Suprapubic skin (tissue), 4 donors: ENCODE measurements at regions not wholly inside any gene's neighbourhood (a gene's known extent, or its start where the extent isn't known, plus 50 kb on each side); places are given as distances from the start of the nearest gene placed in this dataset.

Experiments
- EP300 ChIP-seq: sonication (generic); formaldehyde crosslinking; IDR thresholded peaks from one replicate; pipeline ENCODE4 v1.6.1; 2017; ENCODE audit warnings: antibody characterized with exemption
- POLR2A ChIP-seq, 2 donors: fragments of 450-650 bp; IDR thresholded peaks; one replicate each; pipeline ENCODE4 v1.6.1; 2017; ENCODE audit warnings: antibody characterized with exemption in 2 of 2, mild to moderate bottlenecking in 2 of 2, moderate library complexity in 2 of 2
- POLR2AphosphoS5 ChIP-seq, 3 donors: sonication (generic); formaldehyde crosslinking; IDR thresholded peaks; one replicate each; pipeline ENCODE4 v1.6.1; 2017; ENCODE audit warnings: antibody characterized with exemption in 3 of 3
- TF ChIP-seq, protein P1 (sequence below), 2 donors: fragments of 200-600 bp in 1 of 2; fragments of 450-650 bp in 1 of 2; sonication (generic) in 1 of 2; IDR thresholded peaks; one replicate each; pipeline ENCODE4 v1.5.1; 2016 to 2019; ENCODE audit warnings: antibody characterized with exemption in 2 of 2, mild to moderate bottlenecking in 1 of 2, moderate library complexity in 1 of 2

DNA sequence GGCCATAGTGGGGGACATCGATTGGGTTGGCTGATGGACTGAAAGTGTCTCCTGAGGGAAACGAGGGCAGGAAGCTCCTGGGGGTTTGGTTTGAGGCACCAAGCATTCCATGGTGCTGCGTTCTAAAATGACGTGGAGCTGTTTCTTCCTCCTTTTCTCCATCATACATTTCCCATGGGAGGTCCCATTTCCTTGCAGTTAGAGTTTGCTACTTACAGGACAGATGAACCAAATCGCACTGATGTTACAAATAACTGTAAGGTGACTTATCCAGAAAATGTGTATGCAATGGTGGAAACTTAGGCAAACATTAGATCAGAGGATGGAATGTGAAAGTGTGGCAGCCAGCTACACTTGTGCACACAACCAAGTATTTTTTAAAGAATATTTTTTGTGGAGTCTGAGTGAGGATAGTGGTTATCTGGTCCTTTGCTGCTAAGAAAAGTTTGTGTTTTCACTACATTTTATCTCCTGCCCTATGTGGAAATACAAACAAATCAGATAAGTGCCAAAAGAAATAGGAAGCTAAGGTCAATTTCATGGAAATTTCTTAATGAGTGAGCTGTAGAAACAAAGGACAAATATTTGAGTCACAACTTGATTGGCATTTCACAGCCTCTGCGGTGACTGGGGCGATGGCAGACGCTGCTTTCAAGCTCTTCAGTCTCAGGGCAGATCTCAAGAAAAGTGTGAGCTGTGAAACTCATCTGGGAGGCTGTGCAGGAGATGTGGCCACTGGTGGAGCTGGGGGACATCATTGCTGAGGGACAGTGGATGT is 256.2 kb downstream of the TSN start:
- TF ChIP-seq, protein P1, sequence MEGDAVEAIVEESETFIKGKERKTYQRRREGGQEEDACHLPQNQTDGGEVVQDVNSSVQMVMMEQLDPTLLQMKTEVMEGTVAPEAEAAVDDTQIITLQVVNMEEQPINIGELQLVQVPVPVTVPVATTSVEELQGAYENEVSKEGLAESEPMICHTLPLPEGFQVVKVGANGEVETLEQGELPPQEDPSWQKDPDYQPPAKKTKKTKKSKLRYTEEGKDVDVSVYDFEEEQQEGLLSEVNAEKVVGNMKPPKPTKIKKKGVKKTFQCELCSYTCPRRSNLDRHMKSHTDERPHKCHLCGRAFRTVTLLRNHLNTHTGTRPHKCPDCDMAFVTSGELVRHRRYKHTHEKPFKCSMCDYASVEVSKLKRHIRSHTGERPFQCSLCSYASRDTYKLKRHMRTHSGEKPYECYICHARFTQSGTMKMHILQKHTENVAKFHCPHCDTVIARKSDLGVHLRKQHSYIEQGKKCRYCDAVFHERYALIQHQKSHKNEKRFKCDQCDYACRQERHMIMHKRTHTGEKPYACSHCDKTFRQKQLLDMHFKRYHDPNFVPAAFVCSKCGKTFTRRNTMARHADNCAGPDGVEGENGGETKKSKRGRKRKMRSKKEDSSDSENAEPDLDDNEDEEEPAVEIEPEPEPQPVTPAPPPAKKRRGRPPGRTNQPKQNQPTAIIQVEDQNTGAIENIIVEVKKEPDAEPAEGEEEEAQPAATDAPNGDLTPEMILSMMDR (IDR thresholded peaks at IDR 0.05): no peak
- TF ChIP-seq POLR2A (IDR thresholded peaks at IDR 0.05): no peak
- no peak for TF ChIP-seq POLR2AphosphoS5 (IDR thresholded peaks at IDR 0.05)
- no peak for TF ChIP-seq EP300
